ENCODE measurements at regions not wholly inside any gene's neighbourhood (a gene's known extent, or its start where the extent isn't known, plus 50 kb on each side); places are given as distances from the start of the nearest gene placed in this dataset.

- Mint-ChIP-seq H3K27ac (no peak overlapping the region), H3K4me3 (no peak overlapping the region), H3K36me3 (ENCODE audit: low read depth) (peaks cover 5% of the 10 kb centered on the region), H3K9me3 (peaks cover 14% of the 10 kb centered on the region), H3K4me1 (peaks cover 17% of the 10 kb centered on the region), H3K27me3 (ENCODE audit: low read depth, poor library complexity) (peaks cover 12% of the 10 kb centered on the region)
- no peak for DNase-seq
- no peak for TF ChIP-seq CTCF (IDR thresholded peaks at IDR 0.05)
Measured at GRCh38 chr17:14843086-14843795, 421.9 kb downstream of the PMP22 start.

- no peak for TF ChIP-seq CTCF (IDR thresholded peaks at IDR 0.05)
- Mint-ChIP-seq H3K27me3 (ENCODE audit: low read depth, poor library complexity) (peaks cover 13% of the 10 kb centered on the region), H3K27ac (no peak overlapping the region), H3K9me3 (peaks cover 33% of the 10 kb centered on the region), H3K36me3 (ENCODE audit: low read depth) (peaks cover 12% of the 10 kb centered on the region), H3K4me3 (no peak overlapping the region), H3K4me1 (peaks cover 9% of the 10 kb centered on the region)
- DNase-seq, result no peak
Measured at GRCh38 chr17:14840616-14841231, 424.4 kb downstream of the PMP22 start.

GRCh38 chr17:14838567-14838966 is 426.6 kb downstream of the PMP22 start:
- Mint-ChIP-seq H3K9me3 (peaks cover 44% of the 10 kb centered on the region), H3K36me3 (ENCODE audit: low read depth) (peaks cover 7% of the 10 kb centered on the region), H3K4me3 (no peak overlapping the region), H3K4me1 (peaks cover 12% of the 10 kb centered on the region), H3K27me3 (ENCODE audit: low read depth, poor library complexity) (peaks cover 13% of the 10 kb centered on the region), H3K27ac (no peak overlapping the region)
- no peak for TF ChIP-seq CTCF (IDR thresholded peaks at IDR 0.05)
- no peak for DNase-seq

GRCh38 chr17:14833201-14833785 is 431.8 kb downstream of the PMP22 start:
- no peak for DNase-seq
- Mint-ChIP-seq H3K27ac (no peak overlapping the region), H3K4me1 (peaks cover 38% of the 10 kb centered on the region), H3K27me3 (ENCODE audit: low read depth, poor library complexity) (peaks cover 12% of the 10 kb centered on the region), H3K9me3 (peaks cover 36% of the 10 kb centered on the region), H3K4me3 (no peak overlapping the region), H3K36me3 (ENCODE audit: low read depth) (peaks cover 7% of the 10 kb centered on the region)
- TF ChIP-seq CTCF (IDR thresholded peaks at IDR 0.05), result no peak

GRCh38 chr17:14831491-14831890 is 433.6 kb downstream of the PMP22 start:
- DNase-seq, result no peak
- no peak overlapping the region for H3K4me3 Mint-ChIP-seq
- TF ChIP-seq CTCF (IDR thresholded peaks at IDR 0.05), result no peak
- peaks cover 25% of the 10 kb centered on the region for H3K9me3 Mint-ChIP-seq
- no peak overlapping the region for H3K27ac Mint-ChIP-seq
- peaks cover 6% of the 10 kb centered on the region for H3K36me3 Mint-ChIP-seq (ENCODE audit: low read depth)
- peaks cover 7% of the 10 kb centered on the region for H3K27me3 Mint-ChIP-seq (ENCODE audit: low read depth, poor library complexity)
- H3K4me1 Mint-ChIP-seq, result peaks cover 56% of the 10 kb centered on the region

Measured in nephron progenitor cell (in vitro differentiated cells).